Neural cell (in vitro differentiated cells): ENCODE measurements at regions not wholly inside any gene's neighbourhood (a gene's known extent, or its start where the extent isn't known, plus 50 kb on each side); places are given as distances from the start of the nearest gene placed in this dataset.

Experiments
- CTCF ChIP-seq: fragments of 450-650 bp; IDR thresholded peaks from 2 replicates; pipeline ENCODE4 v1.5.1; 2014; ENCODE audit warnings: antibody characterized with exemption, mild to moderate bottlenecking, moderate library complexity; ENCODE audit not compliant: poor library complexity, severe bottlenecking
- POLR2AphosphoS5 ChIP-seq: IDR thresholded peaks from 2 replicates; pipeline ENCODE4 v1.6.1; 2012
- RAD21 ChIP-seq: fragments of 450-650 bp; conservative IDR thresholded peaks from 2 replicates; pipeline ENCODE4 v1.6.1; 2014; ENCODE audit warnings: antibody characterized with exemption, mild to moderate bottlenecking, moderate library complexity
- REST ChIP-seq: IDR thresholded peaks from 2 replicates; pipeline ENCODE4 v1.6.1; 2012; ENCODE audit warnings: borderline replicate concordance

GRCh38 chr9:99634186-99634585, 187.5 kb upstream of the NR4A3 start:
- TF ChIP-seq CTCF (no peak), REST (no peak), POLR2AphosphoS5 (no peak), RAD21 (no peak)
